ENCODE measurements at regions not wholly inside any gene's neighbourhood (a gene's known extent, or its start where the extent isn't known, plus 50 kb on each side); places are given as distances from the start of the nearest gene placed in this dataset.
"Not testable (repeated sequence)": the region's sequence is repeated elsewhere in the genome, so short reads cannot be mapped to it uniquely, and the experiment has no call there.

GRCh38 chr2:8249769-8250168 lies 432.1 kb upstream of the ID2 start:
- Mint-ChIP-seq H3K36me3 (ENCODE audit: insufficient read depth, unreplicated experiment) (no peaks in the 10 kb centered on the region), H3K4me3 (ENCODE audit: unreplicated experiment) (no peak overlapping the region), H3K4me1 (ENCODE audit: low read depth, unreplicated experiment) (no peaks in the 10 kb centered on the region), H3K9me3 (ENCODE audit: unreplicated experiment) (peaks cover 11% of the 10 kb centered on the region), H3K27ac (ENCODE audit: unreplicated experiment) (no peak overlapping the region), H3K27me3 (ENCODE audit: insufficient read depth, unreplicated experiment) (peaks cover 2% of the 10 kb centered on the region)
- intact Hi-C loops (cut with micrococcal nuclease; ENCODE audit: unreplicated experiment): no loop called here
- BruUV-seq (replicated peaks): no TSS peak
- no peak for DNase-seq
- Histone ChIP-seq H3K9me3 (peaks cover 16% of the 10 kb centered on the region), H3K4me1 (peaks cover 8% of the 10 kb centered on the region; the same call in 1 of the 2 replicates), H3K36me3 (ENCODE audit: control insufficient read depth, insufficient read depth, low read length) (no peaks in the 10 kb centered on the region), H3K4me3 (ENCODE audit: low read depth, low read length) (no peak overlapping the region), H3K27me3 (replicated peaks; ENCODE audit: control insufficient read depth, insufficient read depth, low read length) (no peaks in the 10 kb centered on the region)
- CTCF ChIA-PET: no interaction called here
- TF ChIP-seq CTCF (IDR thresholded peaks at IDR 0.05; ENCODE audit: insufficient read depth in 1 of 2, low read depth in 1 of 2, low read length in 1 of 2, severe bottlenecking in 1 of 2, unreplicated experiment in 1 of 2): no peak
- POLR2A ChIA-PET: no interaction called here

DNA sequence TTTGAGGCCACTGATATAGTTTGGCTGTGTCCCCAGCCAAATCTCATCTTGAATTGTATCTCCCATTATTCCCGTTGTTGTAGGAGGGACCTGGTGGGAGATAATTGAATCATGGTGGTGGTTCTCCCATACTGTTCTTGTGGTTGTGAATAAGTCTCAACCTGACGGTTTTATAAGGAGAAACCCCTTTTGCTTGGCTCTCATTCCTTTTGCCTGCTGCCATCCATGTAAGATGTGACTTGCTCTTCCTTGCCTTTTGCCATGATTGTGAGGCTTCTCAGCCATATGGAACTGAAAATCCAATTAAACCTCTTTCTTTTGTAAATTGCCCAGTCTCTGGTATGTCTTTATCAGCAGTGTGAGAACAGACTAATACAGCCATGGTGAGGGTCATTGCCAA lies 431.6 kb upstream of the ID2 start:
- H3K4me1 ChIP-seq; DNase-seq; intact Hi-C loops (cut with micrococcal nuclease; ENCODE audit: unreplicated experiment); BruUV-seq (replicated peaks); H3K27me3 ChIP-seq (replicated peaks; ENCODE audit: control insufficient read depth, insufficient read depth, low read length); H3K4me3 ChIP-seq (ENCODE audit: low read depth, low read length); H3K4me1 Mint-ChIP-seq (ENCODE audit: low read depth, unreplicated experiment); POLR2A ChIA-PET; H3K36me3 Mint-ChIP-seq (ENCODE audit: insufficient read depth, unreplicated experiment); H3K27ac Mint-ChIP-seq (ENCODE audit: unreplicated experiment); H3K27me3 Mint-ChIP-seq (ENCODE audit: insufficient read depth, unreplicated experiment); H3K4me3 Mint-ChIP-seq (ENCODE audit: unreplicated experiment); H3K36me3 ChIP-seq (ENCODE audit: control insufficient read depth, insufficient read depth, low read length): not testable (repeated sequence)
- H3K9me3 ChIP-seq: peaks cover 16% of the 10 kb centered on the region
- CTCF ChIA-PET: interaction anchor here (0.6 kb wide), 1 partner anchor 160 kb away, joined by 3 read pairs; no protein-coding TSS in a partner anchor
- H3K9me3 Mint-ChIP-seq (ENCODE audit: unreplicated experiment): peaks cover 11% of the 10 kb centered on the region

GRCh38 chr2:8251291-8251690 lies 430.6 kb upstream of the ID2 start:
- peaks cover 8% of the 10 kb centered on the region; the same call in 1 of the 2 replicates for H3K4me1 ChIP-seq
- H3K27me3 ChIP-seq (replicated peaks; ENCODE audit: control insufficient read depth, insufficient read depth, low read length): no peaks in the 10 kb centered on the region
- BruUV-seq (replicated peaks): no TSS peak
- H3K4me3 ChIP-seq (ENCODE audit: low read depth, low read length): no peak overlapping the region
- peaks cover 16% of the 10 kb centered on the region for H3K9me3 ChIP-seq
- intact Hi-C loops (cut with micrococcal nuclease; ENCODE audit: unreplicated experiment): no loop called here
- peaks cover 11% of the 10 kb centered on the region for H3K9me3 Mint-ChIP-seq (ENCODE audit: unreplicated experiment)
- ChIA-PET CTCF (no interaction called here), POLR2A (no interaction called here)
- no peaks in the 10 kb centered on the region for H3K36me3 Mint-ChIP-seq (ENCODE audit: insufficient read depth, unreplicated experiment)
- no peaks in the 10 kb centered on the region for H3K36me3 ChIP-seq (ENCODE audit: control insufficient read depth, insufficient read depth, low read length)
- no peak for DNase-seq
- peaks cover 2% of the 10 kb centered on the region for H3K27me3 Mint-ChIP-seq (ENCODE audit: insufficient read depth, unreplicated experiment)
- no peak overlapping the region for H3K27ac Mint-ChIP-seq (ENCODE audit: unreplicated experiment)
- TF ChIP-seq CTCF (IDR thresholded peaks at IDR 0.05; ENCODE audit: insufficient read depth in 1 of 2, low read depth in 1 of 2, low read length in 1 of 2, severe bottlenecking in 1 of 2, unreplicated experiment in 1 of 2): no peak
- H3K4me1 Mint-ChIP-seq (ENCODE audit: low read depth, unreplicated experiment): no peaks in the 10 kb centered on the region
- H3K4me3 Mint-ChIP-seq (ENCODE audit: unreplicated experiment): no peak overlapping the region

- H3K9me3 Mint-ChIP-seq (ENCODE audit: unreplicated experiment): peaks cover 11% of the 10 kb centered on the region
- H3K4me1 Mint-ChIP-seq (ENCODE audit: low read depth, unreplicated experiment): no peaks in the 10 kb centered on the region
- TF ChIP-seq CTCF (IDR thresholded peaks at IDR 0.05; ENCODE audit: insufficient read depth in 1 of 2, low read depth in 1 of 2, low read length in 1 of 2, severe bottlenecking in 1 of 2, unreplicated experiment in 1 of 2): no peak
- no peak overlapping the region for H3K4me3 Mint-ChIP-seq (ENCODE audit: unreplicated experiment)
- no peak overlapping the region for H3K4me3 ChIP-seq (ENCODE audit: low read depth, low read length)
- BruUV-seq (replicated peaks): no TSS peak
- no peak overlapping the region for H3K27ac Mint-ChIP-seq (ENCODE audit: unreplicated experiment)
- CTCF ChIA-PET: no interaction called here
- H3K4me1 ChIP-seq: peaks cover 8% of the 10 kb centered on the region; the same call in 1 of the 2 replicates
- DNase-seq: no peak
- peaks cover 16% of the 10 kb centered on the region for H3K9me3 ChIP-seq
- POLR2A ChIA-PET: no interaction called here
- no peaks in the 10 kb centered on the region for H3K27me3 ChIP-seq (replicated peaks; ENCODE audit: control insufficient read depth, insufficient read depth, low read length)
- H3K36me3 Mint-ChIP-seq (ENCODE audit: insufficient read depth, unreplicated experiment): no peaks in the 10 kb centered on the region
- H3K36me3 ChIP-seq (ENCODE audit: control insufficient read depth, insufficient read depth, low read length): no peaks in the 10 kb centered on the region
- H3K27me3 Mint-ChIP-seq (ENCODE audit: insufficient read depth, unreplicated experiment): peaks cover 2% of the 10 kb centered on the region
- intact Hi-C loops (cut with micrococcal nuclease; ENCODE audit: unreplicated experiment): no loop called here
Observed at GRCh38 chr2:8251856-8252255, 430.0 kb upstream of the ID2 start.

Data from Caco-2 (cell line).